Stimulated activated naive CD8-positive, alpha-beta T cell treated with anti-CD3 and anti-CD28 coated beads, Interleukin-15, Interleukin-2, amounts not matched to agents 100 ng/mL and 50 ng/mL, for 24 hours (primary cell): ENCODE measurements at regions not wholly inside any gene's neighbourhood (a gene's known extent, or its start where the extent isn't known, plus 50 kb on each side); places are given as distances from the start of the nearest gene placed in this dataset.

Source experiments
- H3K27ac Mint-ChIP-seq: one replicate; pipeline ENCODE4 v1.8.0; 2021; ENCODE audit warnings: mild to moderate bottlenecking, mixed read lengths
- H3K27me3 Mint-ChIP-seq: one replicate; pipeline ENCODE4 v1.8.0; 2021; ENCODE audit warnings: mixed read lengths
- H3K36me3 Mint-ChIP-seq: one replicate; pipeline ENCODE4 v1.8.0; 2021; ENCODE audit warnings: low read depth, mixed read lengths
- H3K4me1 Mint-ChIP-seq: one replicate; pipeline ENCODE4 v1.8.0; 2021; ENCODE audit warnings: low read depth, mixed read lengths
- H3K4me3 Mint-ChIP-seq: one replicate; pipeline ENCODE4 v1.8.0; 2021; ENCODE audit warnings: mild to moderate bottlenecking, mixed read lengths
- H3K9me3 Mint-ChIP-seq: one replicate; pipeline ENCODE4 v1.8.0; 2021; ENCODE audit warnings: mixed read lengths

- Mint-ChIP-seq H3K4me3 (no peak overlapping the region), H3K9me3 (no peaks in the 10 kb centered on the region), H3K4me1 (no peaks in the 10 kb centered on the region), H3K27me3 (no peaks in the 10 kb centered on the region), H3K27ac (no peak overlapping the region), H3K36me3 (no peaks in the 10 kb centered on the region)
Observed at GRCh38 chr9:15113288-15113687, 193.7 kb downstream of the TTC39B start.

- no peak overlapping the region for H3K27ac Mint-ChIP-seq
- H3K9me3 Mint-ChIP-seq = no peaks in the 10 kb centered on the region
- H3K27me3 Mint-ChIP-seq = no peaks in the 10 kb centered on the region
- no peaks in the 10 kb centered on the region for H3K36me3 Mint-ChIP-seq
- H3K4me3 Mint-ChIP-seq = no peak overlapping the region
- H3K4me1 Mint-ChIP-seq = no peaks in the 10 kb centered on the region
Observed at GRCh38 chr9:15111071-15111470, 195.9 kb downstream of the TTC39B start.

DNA sequence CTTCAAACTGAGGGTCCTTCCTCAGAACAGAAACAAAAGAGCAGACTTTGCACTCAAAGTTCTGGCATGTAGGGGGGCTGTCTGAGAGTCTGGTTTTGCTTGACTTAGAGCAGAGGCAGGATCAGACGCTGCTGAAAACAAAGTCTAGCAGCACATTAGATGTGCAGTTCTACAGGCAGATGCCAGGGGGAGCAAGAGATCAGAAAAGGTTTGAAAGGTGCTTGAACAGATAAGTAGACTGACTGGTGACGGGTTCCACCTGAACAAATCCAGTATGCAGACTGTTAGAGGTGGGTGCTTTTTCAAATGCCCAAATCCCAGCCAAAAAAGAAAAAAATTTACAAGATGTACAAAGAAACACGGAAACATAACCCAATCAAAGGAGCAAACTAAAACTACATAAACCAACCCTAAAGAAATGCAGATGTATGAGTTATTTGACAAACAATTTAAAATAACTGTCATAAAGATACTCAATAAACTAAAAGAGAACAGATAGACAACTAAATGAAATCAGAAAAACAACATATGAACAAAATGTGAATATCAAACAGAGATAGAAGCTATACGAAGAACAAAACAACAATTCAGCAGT lies 194.7 kb upstream of the FREM1 start:
- H3K4me1 Mint-ChIP-seq = no peaks in the 10 kb centered on the region
- H3K27ac Mint-ChIP-seq = no peak overlapping the region
- H3K36me3 Mint-ChIP-seq = no peaks in the 10 kb centered on the region
- no peaks in the 10 kb centered on the region for H3K9me3 Mint-ChIP-seq
- H3K27me3 Mint-ChIP-seq = peaks cover 12% of the 10 kb centered on the region
- H3K4me3 Mint-ChIP-seq = no peak overlapping the region

- H3K9me3 Mint-ChIP-seq = no peaks in the 10 kb centered on the region
- no peak overlapping the region for H3K4me3 Mint-ChIP-seq
- no peaks in the 10 kb centered on the region for H3K4me1 Mint-ChIP-seq
- H3K36me3 Mint-ChIP-seq = no peaks in the 10 kb centered on the region
- H3K27ac Mint-ChIP-seq = no peak overlapping the region
- H3K27me3 Mint-ChIP-seq = peaks cover 12% of the 10 kb centered on the region
Observed at GRCh38 chr9:15103290-15103689, 193.1 kb upstream of the FREM1 start.

DNA sequence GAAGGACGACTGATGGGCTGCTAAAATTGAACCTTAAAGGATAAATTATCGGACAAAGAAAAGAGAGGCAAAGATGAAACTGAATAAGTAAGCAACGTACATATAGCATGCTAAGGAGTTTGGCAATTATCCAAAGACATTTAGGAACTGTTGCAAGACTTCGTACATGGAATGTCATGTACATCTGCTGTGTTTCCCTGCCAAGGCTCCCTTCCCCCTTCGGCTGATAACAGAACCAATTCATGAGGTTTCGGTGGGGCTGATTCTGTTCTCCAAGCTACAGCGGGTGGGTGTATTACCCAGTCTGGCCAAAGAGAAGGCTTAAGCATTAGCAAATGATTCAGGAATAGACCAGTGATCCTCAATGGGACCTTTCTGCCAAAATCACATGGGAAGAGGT lies 190.9 kb upstream of the FREM1 start:
- no peaks in the 10 kb centered on the region for H3K36me3 Mint-ChIP-seq
- H3K4me3 Mint-ChIP-seq = no peak overlapping the region
- no peak overlapping the region for H3K27ac Mint-ChIP-seq
- no peaks in the 10 kb centered on the region for H3K9me3 Mint-ChIP-seq
- H3K4me1 Mint-ChIP-seq = no peaks in the 10 kb centered on the region
- H3K27me3 Mint-ChIP-seq = peaks cover 12% of the 10 kb centered on the region

DNA sequence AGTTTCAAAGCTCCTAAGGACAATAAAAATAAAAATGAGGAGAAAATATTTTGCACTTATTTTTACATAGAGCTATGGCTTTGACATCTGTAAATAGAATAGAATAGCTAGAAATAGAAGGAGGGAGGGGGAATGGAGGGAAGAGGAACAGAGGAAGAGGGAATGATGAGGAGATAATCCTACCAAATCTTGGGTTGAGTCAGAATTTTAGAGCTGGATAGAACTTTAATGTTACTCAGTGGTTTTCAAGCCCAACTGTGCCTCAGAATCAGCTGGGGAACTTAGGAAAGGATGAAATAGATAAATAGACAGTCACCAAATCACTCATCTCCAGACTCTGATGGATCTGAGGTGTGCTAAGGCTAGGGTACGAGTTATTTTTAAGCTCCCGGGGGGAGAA lies 190.3 kb upstream of the FREM1 start:
- no peaks in the 10 kb centered on the region for H3K9me3 Mint-ChIP-seq
- no peaks in the 10 kb centered on the region for H3K4me1 Mint-ChIP-seq
- no peaks in the 10 kb centered on the region for H3K36me3 Mint-ChIP-seq
- peaks cover 8% of the 10 kb centered on the region for H3K27me3 Mint-ChIP-seq
- H3K27ac Mint-ChIP-seq = no peak overlapping the region
- H3K4me3 Mint-ChIP-seq = no peak overlapping the region

DNA sequence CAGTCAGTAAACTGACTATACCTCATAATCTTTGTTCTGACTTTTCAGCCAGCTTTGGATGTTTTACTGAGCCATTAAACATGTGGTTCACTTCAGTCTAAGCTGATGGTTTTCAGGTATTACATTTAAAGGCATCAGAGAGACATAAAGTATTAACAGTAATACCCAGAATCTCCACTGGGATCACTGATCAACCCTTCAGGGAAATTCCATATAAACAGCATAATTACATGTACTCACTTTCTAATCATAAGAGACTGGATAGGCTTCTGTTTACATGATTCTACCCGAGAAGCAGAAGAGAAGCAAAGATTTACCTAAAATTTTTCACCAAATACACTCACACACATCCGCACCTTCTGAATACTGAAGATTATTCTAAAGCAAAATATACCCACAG lies 186.7 kb upstream of the FREM1 start:
- Mint-ChIP-seq H3K27ac (no peak overlapping the region), H3K36me3 (no peaks in the 10 kb centered on the region), H3K4me3 (no peak overlapping the region), H3K27me3 (no peaks in the 10 kb centered on the region), H3K9me3 (no peaks in the 10 kb centered on the region), H3K4me1 (no peaks in the 10 kb centered on the region)

GRCh38 chr9:15086778-15087324 lies 176.6 kb upstream of the FREM1 start:
- peaks cover 3% of the 10 kb centered on the region for H3K27me3 Mint-ChIP-seq
- no peak overlapping the region for H3K4me3 Mint-ChIP-seq
- H3K27ac Mint-ChIP-seq = no peak overlapping the region
- no peaks in the 10 kb centered on the region for H3K4me1 Mint-ChIP-seq
- H3K36me3 Mint-ChIP-seq = no peaks in the 10 kb centered on the region
- no peaks in the 10 kb centered on the region for H3K9me3 Mint-ChIP-seq

DNA sequence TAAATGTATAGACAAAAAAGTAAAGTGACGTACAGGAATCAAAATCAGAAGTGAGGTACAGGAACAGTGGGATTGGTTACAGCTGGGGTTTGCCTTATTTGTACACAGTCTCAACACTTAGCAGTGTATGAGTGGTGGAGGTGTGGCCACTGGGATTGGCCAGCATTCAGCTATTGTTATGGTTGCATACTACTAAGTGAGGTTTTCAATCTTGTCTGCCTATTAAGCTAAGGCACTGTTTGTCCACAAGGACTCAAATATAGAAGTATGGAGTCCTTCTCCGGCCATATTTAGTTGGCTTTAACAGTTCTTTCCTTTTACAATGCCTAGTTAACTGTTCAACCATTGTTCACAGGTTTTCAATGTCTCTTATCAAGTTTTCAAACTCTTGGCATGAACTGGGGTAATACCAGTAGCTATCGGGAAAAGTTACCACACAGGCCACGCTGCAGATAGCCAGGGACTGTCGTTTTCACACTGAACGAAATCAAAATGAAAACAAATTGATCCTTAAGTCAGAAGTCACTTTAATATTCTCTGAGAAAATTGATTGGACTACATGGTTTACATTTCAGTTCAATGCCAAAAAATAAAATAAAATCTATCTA lies 176.0 kb upstream of the FREM1 start:
- H3K4me3 Mint-ChIP-seq = no peak overlapping the region
- no peaks in the 10 kb centered on the region for H3K36me3 Mint-ChIP-seq
- H3K27me3 Mint-ChIP-seq = peaks cover 3% of the 10 kb centered on the region
- H3K4me1 Mint-ChIP-seq = no peaks in the 10 kb centered on the region
- H3K27ac Mint-ChIP-seq = no peak overlapping the region
- no peaks in the 10 kb centered on the region for H3K9me3 Mint-ChIP-seq

DNA sequence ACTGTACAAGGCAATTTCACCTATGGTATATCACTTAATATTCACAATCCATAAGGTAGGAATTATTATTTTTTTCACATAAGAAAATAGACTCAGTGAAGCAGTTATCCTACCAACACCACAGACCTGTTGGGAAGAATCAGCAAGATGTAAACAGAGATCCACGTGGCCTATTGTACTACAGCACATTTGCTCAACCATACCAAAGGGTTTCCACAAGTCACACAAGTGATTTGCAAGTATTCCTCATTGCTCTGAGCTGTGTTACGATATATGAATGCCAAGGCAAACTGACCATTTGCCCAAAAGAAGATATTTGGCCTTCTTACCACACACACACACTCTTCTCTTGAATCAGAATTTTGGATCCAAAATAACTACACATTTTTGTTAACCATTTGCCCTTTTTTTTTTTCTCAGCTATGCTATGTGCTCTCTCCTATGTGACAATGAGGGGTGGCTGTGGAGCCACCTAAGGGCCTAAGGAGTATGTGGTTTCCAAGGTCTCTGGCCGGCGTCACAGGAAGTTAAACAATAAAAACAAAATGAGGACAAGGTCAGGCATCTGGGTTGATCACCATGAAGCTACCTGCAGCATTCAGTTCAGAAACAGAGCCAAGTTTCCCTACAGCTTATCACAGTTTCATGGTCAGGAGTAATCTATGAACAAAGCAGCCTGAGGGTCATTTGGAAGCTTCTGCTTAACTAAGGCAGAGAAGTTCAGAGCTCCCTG lies 171.0 kb upstream of the FREM1 start:
- Mint-ChIP-seq H3K27ac (no peak overlapping the region), H3K4me1 (no peaks in the 10 kb centered on the region), H3K9me3 (no peaks in the 10 kb centered on the region), H3K4me3 (no peak overlapping the region), H3K27me3 (peaks cover 7% of the 10 kb centered on the region), H3K36me3 (no peaks in the 10 kb centered on the region)

DNA sequence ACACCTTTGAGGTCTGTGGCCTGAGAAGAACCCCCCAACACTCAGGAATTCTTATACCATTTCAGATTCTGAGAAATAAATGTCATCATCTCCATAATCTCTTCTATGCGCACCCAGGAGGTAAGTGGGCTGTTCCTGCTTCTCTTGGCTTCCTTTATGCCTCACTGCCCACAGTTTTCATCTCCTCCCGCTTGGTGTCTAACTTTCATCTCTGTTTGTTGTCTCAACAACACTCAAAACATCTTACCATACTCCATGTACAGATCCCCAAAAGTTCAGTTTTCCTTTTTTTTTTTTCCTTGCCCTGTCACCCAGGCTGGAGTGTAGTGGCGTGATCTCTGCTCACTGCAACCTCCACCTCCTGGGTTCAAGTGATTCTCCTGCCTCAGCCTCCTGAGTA lies 170.2 kb upstream of the FREM1 start:
- Mint-ChIP-seq H3K4me3 (no peak overlapping the region), H3K27ac (no peak overlapping the region), H3K4me1 (no peaks in the 10 kb centered on the region), H3K9me3 (peaks cover under 1% of the 10 kb centered on the region), H3K27me3 (peaks cover 10% of the 10 kb centered on the region), H3K36me3 (no peaks in the 10 kb centered on the region)

- H3K27ac Mint-ChIP-seq = no peak overlapping the region
- no peaks in the 10 kb centered on the region for H3K4me1 Mint-ChIP-seq
- peaks cover 14% of the 10 kb centered on the region for H3K27me3 Mint-ChIP-seq
- H3K36me3 Mint-ChIP-seq = no peaks in the 10 kb centered on the region
- H3K9me3 Mint-ChIP-seq = peaks cover 4% of the 10 kb centered on the region
- no peak overlapping the region for H3K4me3 Mint-ChIP-seq
Observed at GRCh38 chr9:15079989-15080388, 169.8 kb upstream of the FREM1 start.

DNA sequence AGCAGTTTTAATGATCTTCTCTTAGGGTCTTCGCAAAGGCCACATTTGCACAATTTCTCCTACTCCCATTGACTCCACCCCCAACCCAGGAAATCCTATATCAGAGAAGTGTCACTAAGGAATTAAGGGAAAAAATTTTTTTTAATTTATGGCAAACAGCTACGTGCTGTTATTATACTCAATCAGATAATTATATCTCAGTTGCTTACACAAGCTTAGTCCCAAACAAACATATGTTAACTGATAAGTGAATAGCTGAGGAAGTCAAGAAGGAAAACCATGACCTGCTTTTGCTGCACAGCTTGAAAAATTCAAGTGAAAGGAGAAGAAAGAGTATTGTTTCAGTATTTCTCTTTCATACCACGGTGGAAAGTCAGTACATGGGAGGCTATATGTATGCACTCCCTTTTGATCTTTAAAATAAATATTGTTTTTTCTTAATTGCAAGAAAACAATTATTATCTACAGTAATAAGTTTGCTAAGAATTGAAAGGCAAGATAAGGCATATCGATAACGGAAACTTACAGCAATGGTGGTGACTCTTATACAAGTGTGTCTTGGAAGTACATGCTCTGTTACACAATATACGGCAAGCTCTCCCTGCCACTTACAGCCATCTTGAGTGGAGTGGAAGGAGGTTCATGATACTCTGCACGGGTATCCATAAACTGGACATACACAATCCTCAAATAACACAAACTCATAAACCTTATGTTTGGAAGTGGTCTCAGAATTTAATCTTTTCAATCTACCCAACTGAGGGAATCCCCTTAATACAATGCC lies 167.9 kb upstream of the FREM1 start:
- H3K27me3 Mint-ChIP-seq = peaks cover 14% of the 10 kb centered on the region
- no peaks in the 10 kb centered on the region for H3K36me3 Mint-ChIP-seq
- H3K9me3 Mint-ChIP-seq = peaks cover 7% of the 10 kb centered on the region
- no peak overlapping the region for H3K4me3 Mint-ChIP-seq
- no peaks in the 10 kb centered on the region for H3K4me1 Mint-ChIP-seq
- H3K27ac Mint-ChIP-seq = no peak overlapping the region

GRCh38 chr9:15073620-15074019 lies 163.4 kb upstream of the FREM1 start:
- peaks cover 7% of the 10 kb centered on the region for H3K9me3 Mint-ChIP-seq
- no peaks in the 10 kb centered on the region for H3K36me3 Mint-ChIP-seq
- H3K4me3 Mint-ChIP-seq = no peak overlapping the region
- H3K27me3 Mint-ChIP-seq = peaks cover 18% of the 10 kb centered on the region
- H3K27ac Mint-ChIP-seq = no peak overlapping the region
- no peaks in the 10 kb centered on the region for H3K4me1 Mint-ChIP-seq

DNA sequence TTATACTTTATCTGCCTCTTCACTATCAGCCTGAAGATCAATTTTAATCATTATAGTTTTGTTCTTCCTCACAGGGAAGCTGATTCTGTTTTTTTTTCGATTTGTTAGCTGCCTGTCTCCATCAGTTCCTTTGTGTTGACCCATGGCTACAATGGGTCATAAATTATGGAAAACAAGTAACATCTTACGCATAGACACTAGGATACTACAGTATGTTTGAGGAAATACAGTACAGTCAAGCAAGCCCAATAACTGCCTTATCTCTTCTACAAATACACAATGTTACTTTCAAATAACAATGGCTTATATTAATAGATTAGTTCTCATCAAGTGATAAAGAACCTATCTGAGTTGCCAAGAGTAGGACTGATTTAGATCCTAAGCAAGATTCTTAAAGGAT lies 160.5 kb upstream of the FREM1 start:
- Mint-ChIP-seq H3K36me3 (no peaks in the 10 kb centered on the region), H3K9me3 (peaks cover 11% of the 10 kb centered on the region), H3K27ac (no peak overlapping the region), H3K4me3 (no peak overlapping the region), H3K27me3 (peaks cover 19% of the 10 kb centered on the region), H3K4me1 (no peaks in the 10 kb centered on the region)
